ENCODE measurements at regions not wholly inside any gene's neighbourhood (a gene's known extent, or its start where the extent isn't known, plus 50 kb on each side); places are given as distances from the start of the nearest gene placed in this dataset.
A peak's percentile ranks its signal among the peaks of the same experiment; 100 is the strongest.

GRCh38 chr13:62119739-62120700 is 704.4 kb upstream of the PCDH20 start:
- TF ChIP-seq CTCF (IDR thresholded peaks at IDR 0.05; ENCODE audit: low read length), result peak; percentile 24; the same call in 1 of the 2 replicates
- TF ChIP-seq EZH2 (optimal IDR thresholded peaks at IDR 0.05; ENCODE audit: low read depth, low read length), result no peak
- TF ChIP-seq EZH2phosphoT487 (IDR thresholded peaks at IDR 0.05; ENCODE audit: low read length), result no peak

All from MM.1S (cell line).